Loucy (cell line): ENCODE measurements at regions not wholly inside any gene's neighbourhood (a gene's known extent, or its start where the extent isn't known, plus 50 kb on each side); places are given as distances from the start of the nearest gene placed in this dataset.

Experiments used
- H2AFZ ChIP-seq: fragments of 200-600 bp; sonication (generic); 2 replicates; pipeline ENCODE4 v1.6.0; 2016; ENCODE audit warnings: antibody characterized with exemption, mild to moderate bottlenecking, low read length, moderate library complexity
- H3F3A ChIP-seq: fragments of 200-600 bp; 2 replicates; pipeline ENCODE4 v1.6.0; 2016; ENCODE audit warnings: antibody characterized with exemption, low read depth, mild to moderate bottlenecking
- H3K27me3 ChIP-seq: fragments of 200-600 bp; sonication (generic); 2 replicates; pipeline ENCODE4 v1.6.1; 2014; ENCODE audit warnings: low read length, mild to moderate bottlenecking; ENCODE audit not compliant: insufficient read depth, poor library complexity, severe bottlenecking
- H3K36me3 ChIP-seq: fragments of 200-600 bp; sonication (generic); 2 replicates; pipeline ENCODE4 v1.6.1; 2016; ENCODE audit warnings: low read length; ENCODE audit not compliant: insufficient read depth
- H3K4me1 ChIP-seq: fragments of 200-600 bp; sonication (generic); 2 replicates; pipeline ENCODE4 v1.5.1; 2014; ENCODE audit warnings: low read length, mild to moderate bottlenecking; ENCODE audit not compliant: insufficient read depth, poor library complexity, severe bottlenecking
- H3K4me2 ChIP-seq: fragments of 200-600 bp; sonication (generic); 2 replicates; pipeline ENCODE4 v1.6.0; 2014; ENCODE audit warnings: antibody characterized with exemption, low read length, low read depth, mild to moderate bottlenecking; ENCODE audit not compliant: poor library complexity, severe bottlenecking
- H3K4me3 ChIP-seq: fragments of 200-600 bp; sonication (generic); 2 replicates; pipeline ENCODE4 v1.5.1; 2014; ENCODE audit warnings: low read length, mild to moderate bottlenecking, mixed read lengths; ENCODE audit not compliant: poor library complexity, severe bottlenecking
- H3K79me2 ChIP-seq: fragments of 200-600 bp; sonication (generic); 2 replicates; pipeline ENCODE4 v1.6.1; 2014; ENCODE audit warnings: low read length; ENCODE audit not compliant: insufficient read depth
- H3K9ac ChIP-seq: fragments of 200-600 bp; sonication (generic); 2 replicates; pipeline ENCODE4 v1.6.0; 2014; ENCODE audit warnings: mild to moderate bottlenecking, low read depth, low read length, moderate library complexity; ENCODE audit not compliant: poor library complexity, severe bottlenecking
- H3K9me2 ChIP-seq: fragments of 200-600 bp; sonication (generic); replicated peaks from 2 replicates; pipeline ENCODE4 v1.6.1; 2016; ENCODE audit warnings: low read depth, low read length, mixed read lengths
- H3K9me3 ChIP-seq: fragments of 200-600 bp; sonication (generic); 2 replicates; pipeline ENCODE4 v1.6.1; 2014; ENCODE audit warnings: mild to moderate bottlenecking, antibody characterized with exemption, low read length, low read depth; ENCODE audit not compliant: insufficient read depth
- H4K20me1 ChIP-seq: fragments of 200-600 bp; sonication (generic); 2 replicates; pipeline ENCODE4 v1.6.0; 2014; ENCODE audit warnings: antibody characterized with exemption, low read length, mild to moderate bottlenecking; ENCODE audit not compliant: insufficient read depth, poor library complexity, severe bottlenecking
- CTCF ChIP-seq: fragments of 200-600 bp; sonication (generic); conservative IDR thresholded peaks from 2 replicates; pipeline ENCODE4 v1.5.1; 2014; ENCODE audit warnings: mild to moderate bottlenecking, antibody characterized with exemption, low read length
- EZH2phosphoT487 ChIP-seq: fragments of 200-600 bp; IDR thresholded peaks from 2 replicates; pipeline ENCODE4 v1.6.1; 2018; ENCODE audit warnings: antibody characterized with exemption, mild to moderate bottlenecking, moderate library complexity, borderline replicate concordance

GRCh38 chr14:47966076-47966810 lies 290.8 kb upstream of the MDGA2 start:
- no peaks in the 10 kb centered on the region for H3F3A ChIP-seq
- H3K4me3 ChIP-seq = no peak overlapping the region
- no peak overlapping the region for H3K9ac ChIP-seq
- H3K27me3 ChIP-seq = no peaks in the 10 kb centered on the region
- no peaks in the 10 kb centered on the region for H3K79me2 ChIP-seq
- no peaks in the 10 kb centered on the region for H4K20me1 ChIP-seq
- no peak overlapping the region for H2AFZ ChIP-seq
- no peaks in the 10 kb centered on the region for H3K9me3 ChIP-seq
- H3K9me2 ChIP-seq = no peaks in the 10 kb centered on the region
- TF ChIP-seq CTCF (no peak), EZH2phosphoT487 (no peak)
- H3K4me1 ChIP-seq = no peaks in the 10 kb centered on the region
- H3K36me3 ChIP-seq = no peaks in the 10 kb centered on the region
- H3K4me2 ChIP-seq = no peak overlapping the region

- H3K79me2 ChIP-seq = no peaks in the 10 kb centered on the region
- no peaks in the 10 kb centered on the region for H3K27me3 ChIP-seq
- H3K4me1 ChIP-seq = no peaks in the 10 kb centered on the region
- no peaks in the 10 kb centered on the region for H4K20me1 ChIP-seq
- no peak overlapping the region for H3K9ac ChIP-seq
- no peak overlapping the region for H2AFZ ChIP-seq
- H3K4me2 ChIP-seq = no peak overlapping the region
- no peak overlapping the region for H3K4me3 ChIP-seq
- no peaks in the 10 kb centered on the region for H3K36me3 ChIP-seq
- TF ChIP-seq CTCF = no peak
- TF ChIP-seq EZH2phosphoT487 = no peak
- no peaks in the 10 kb centered on the region for H3K9me2 ChIP-seq
- H3F3A ChIP-seq = no peaks in the 10 kb centered on the region
- H3K9me3 ChIP-seq = no peaks in the 10 kb centered on the region
Measured at GRCh38 chr14:47961634-47962033, 286.2 kb upstream of the MDGA2 start.

GRCh38 chr14:47959740-47960139 lies 284.3 kb upstream of the MDGA2 start:
- Histone ChIP-seq H3K4me2 (no peak overlapping the region), H3K9me2 (no peaks in the 10 kb centered on the region), H3K4me1 (no peaks in the 10 kb centered on the region), H3K79me2 (no peaks in the 10 kb centered on the region), H4K20me1 (no peaks in the 10 kb centered on the region), H3K36me3 (no peaks in the 10 kb centered on the region), H3K9me3 (no peaks in the 10 kb centered on the region), H3F3A (no peaks in the 10 kb centered on the region), H2AFZ (no peak overlapping the region), H3K4me3 (no peak overlapping the region), H3K27me3 (no peaks in the 10 kb centered on the region), H3K9ac (no peak overlapping the region)
- no peak for TF ChIP-seq CTCF
- TF ChIP-seq EZH2phosphoT487 = no peak
